Neural cell (in vitro differentiated cells): ENCODE measurements at regions not wholly inside any gene's neighbourhood (a gene's known extent, or its start where the extent isn't known, plus 50 kb on each side); places are given as distances from the start of the nearest gene placed in this dataset.

Experiments used
- H2AFZ ChIP-seq: fragments of 200-600, 300-800 bp; sonication (generic), shearing (Covaris generic); 2 replicates; pipeline ENCODE4 v1.6.0; 2014; ENCODE audit warnings: low read depth, mild to moderate bottlenecking, antibody characterized with exemption, low read length, moderate library complexity
- H3F3A ChIP-seq: fragments of 200-600 bp; shearing (Covaris generic); 2 replicates; pipeline ENCODE4 v1.6.1; 2016; ENCODE audit warnings: mild to moderate bottlenecking, moderate library complexity, mixed read lengths, antibody characterized with exemption, low read length; ENCODE audit not compliant: insufficient read depth, poor library complexity, severe bottlenecking
- H3K27ac ChIP-seq: fragments of 200-600, 300-800 bp; sonication (generic), shearing (Covaris generic); 2 replicates; pipeline ENCODE4 v1.5.1; 2014; ENCODE audit warnings: mild to moderate bottlenecking, low read length, moderate library complexity
- H3K27me3 ChIP-seq: fragments of 300-800, 200-600 bp; sonication (generic), shearing (Covaris generic); 2 replicates; pipeline ENCODE4 v1.6.0; 2014; ENCODE audit warnings: mild to moderate bottlenecking, low read depth, low read length, moderate library complexity; ENCODE audit not compliant: insufficient read depth
- H3K36me3 ChIP-seq: fragments of 300-800, 200-600 bp; sonication (generic), shearing (Covaris generic); 2 replicates; pipeline ENCODE4 v1.5.1; 2014; ENCODE audit warnings: mild to moderate bottlenecking, antibody characterized with exemption, low read length, moderate library complexity; ENCODE audit not compliant: insufficient read depth
- H3K4me2 ChIP-seq: fragments of 300-800, 200-600 bp; sonication (generic), shearing (Covaris generic); 2 replicates; pipeline ENCODE4 v1.6.0; 2014; ENCODE audit warnings: mild to moderate bottlenecking, low read length
- H3K4me3 ChIP-seq: fragments of 300-800, 200-600 bp; sonication (generic), shearing (Covaris generic); 2 replicates; pipeline ENCODE4 v1.5.1; 2014; ENCODE audit warnings: mild to moderate bottlenecking, low read length, moderate library complexity
- H3K79me2 ChIP-seq: fragments of 200-600 bp; shearing (Covaris generic); replicated peaks from 2 replicates; pipeline ENCODE4 v1.6.0; 2014; ENCODE audit warnings: mild to moderate bottlenecking, low read length, moderate library complexity; ENCODE audit not compliant: insufficient read depth
- H3K9ac ChIP-seq: fragments of 300-800, 200-600 bp; sonication (generic), shearing (Covaris generic); 2 replicates; pipeline ENCODE4 v1.6.1; 2016; ENCODE audit warnings: mild to moderate bottlenecking, low read length, mixed read lengths
- H3K9me2 ChIP-seq: fragments of 200-600 bp; shearing (Covaris generic); 2 replicates; pipeline ENCODE4 v1.6.1; 2016; ENCODE audit warnings: mild to moderate bottlenecking, low read length, mixed read lengths; ENCODE audit not compliant: insufficient read depth
- H3K9me3 ChIP-seq: fragments of 200-600, 300-800 bp; sonication (generic), shearing (Covaris generic); 2 replicates; pipeline ENCODE4 v1.6.1; 2016; ENCODE audit warnings: mild to moderate bottlenecking, mixed run types, low read length, moderate library complexity, mixed read lengths
- H4K20me1 ChIP-seq: fragments of 200-600 bp; shearing (Covaris generic); 2 replicates; pipeline ENCODE4 v1.6.1; 2016; ENCODE audit warnings: mild to moderate bottlenecking, mixed run types; ENCODE audit not compliant: insufficient read depth
- EP300 ChIP-seq: fragments of 450-650 bp; conservative IDR thresholded peaks from 2 replicates; pipeline ENCODE4 v1.6.1; 2014; ENCODE audit warnings: antibody characterized with exemption, mild to moderate bottlenecking, moderate library complexity; ENCODE audit not compliant: poor library complexity, severe bottlenecking
- EZH2 ChIP-seq: fragments of 200-600, 300-800 bp; shearing (Covaris generic), sonication (generic); IDR thresholded peaks from 2 replicates; pipeline ENCODE4 v1.6.1; 2014; ENCODE audit warnings: antibody characterized with exemption, low read length, borderline replicate concordance, mild to moderate bottlenecking; ENCODE audit not compliant: insufficient read depth, poor library complexity, severe bottlenecking
- MXI1 ChIP-seq: fragments of 450-650 bp; conservative IDR thresholded peaks from 2 replicates; pipeline ENCODE4 v1.6.1; 2014; ENCODE audit warnings: antibody characterized with exemption, mild to moderate bottlenecking; ENCODE audit not compliant: poor library complexity, severe bottlenecking
- POLR2AphosphoS5 ChIP-seq: IDR thresholded peaks from 2 replicates; pipeline ENCODE4 v1.6.1; 2012
- RAD21 ChIP-seq: fragments of 450-650 bp; conservative IDR thresholded peaks from 2 replicates; pipeline ENCODE4 v1.6.1; 2014; ENCODE audit warnings: antibody characterized with exemption, mild to moderate bottlenecking, moderate library complexity
- SMC3 ChIP-seq: fragments of 450-650 bp; conservative IDR thresholded peaks from 2 replicates; pipeline ENCODE4 v1.6.1; 2014; ENCODE audit warnings: antibody characterized with exemption, mild to moderate bottlenecking, moderate library complexity; ENCODE audit not compliant: poor library complexity
- TAF1 ChIP-seq: IDR thresholded peaks from 2 replicates; pipeline ENCODE4 v1.6.1; 2012; ENCODE audit warnings: low read depth
- TF ChIP-seq, protein P1 (sequence below): IDR thresholded peaks from 2 replicates; pipeline ENCODE4 v1.6.1; 2012; ENCODE audit warnings: borderline replicate concordance
- TF ChIP-seq, protein P2 (sequence below): fragments of 450-650 bp; IDR thresholded peaks from 2 replicates; pipeline ENCODE4 v1.5.1; 2014; ENCODE audit warnings: antibody characterized with exemption, mild to moderate bottlenecking, moderate library complexity; ENCODE audit not compliant: poor library complexity, severe bottlenecking

DNA sequence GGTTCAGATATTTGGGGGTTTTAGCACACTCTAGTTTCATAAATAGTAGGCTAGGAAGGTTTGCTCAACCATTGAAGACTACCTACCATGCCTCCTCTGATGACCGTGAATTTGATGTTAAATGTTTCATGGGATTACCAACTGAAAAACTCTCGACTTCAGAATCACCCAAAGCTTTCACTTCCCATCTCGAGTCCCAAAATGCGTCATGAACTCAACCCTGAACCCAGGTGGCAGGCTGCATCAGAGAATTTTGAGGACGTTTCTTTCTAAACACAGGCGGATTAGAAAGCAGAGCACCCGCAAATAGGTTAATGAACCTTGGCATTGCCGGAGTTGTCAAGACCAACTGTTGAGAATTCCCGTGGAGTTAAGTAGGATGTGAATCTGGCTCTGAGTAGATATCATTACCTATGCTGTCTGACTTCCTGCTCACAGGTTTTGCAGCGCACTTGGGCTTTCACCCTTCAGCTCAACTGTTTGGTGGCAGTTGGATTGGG, 98.4 kb upstream of the ADTRP start:
- Histone ChIP-seq H3K27me3 (no peaks in the 10 kb centered on the region), H3K36me3 (no peaks in the 10 kb centered on the region), H3K9ac (no peak overlapping the region), H3K9me2 (no peaks in the 10 kb centered on the region), H3K79me2 (no peaks in the 10 kb centered on the region), H4K20me1 (no peaks in the 10 kb centered on the region), H3K9me3 (no peaks in the 10 kb centered on the region), H3K4me2 (no peak overlapping the region), H2AFZ (no peak overlapping the region), H3K4me3 (no peak overlapping the region), H3F3A (no peaks in the 10 kb centered on the region), H3K27ac (no peak overlapping the region)
- no peak for TF ChIP-seq TAF1
- no peak for TF ChIP-seq EZH2
- no peak for TF ChIP-seq MXI1
- TF ChIP-seq POLR2AphosphoS5: no peak
- TF ChIP-seq EP300: no peak
- TF ChIP-seq, protein P1, sequence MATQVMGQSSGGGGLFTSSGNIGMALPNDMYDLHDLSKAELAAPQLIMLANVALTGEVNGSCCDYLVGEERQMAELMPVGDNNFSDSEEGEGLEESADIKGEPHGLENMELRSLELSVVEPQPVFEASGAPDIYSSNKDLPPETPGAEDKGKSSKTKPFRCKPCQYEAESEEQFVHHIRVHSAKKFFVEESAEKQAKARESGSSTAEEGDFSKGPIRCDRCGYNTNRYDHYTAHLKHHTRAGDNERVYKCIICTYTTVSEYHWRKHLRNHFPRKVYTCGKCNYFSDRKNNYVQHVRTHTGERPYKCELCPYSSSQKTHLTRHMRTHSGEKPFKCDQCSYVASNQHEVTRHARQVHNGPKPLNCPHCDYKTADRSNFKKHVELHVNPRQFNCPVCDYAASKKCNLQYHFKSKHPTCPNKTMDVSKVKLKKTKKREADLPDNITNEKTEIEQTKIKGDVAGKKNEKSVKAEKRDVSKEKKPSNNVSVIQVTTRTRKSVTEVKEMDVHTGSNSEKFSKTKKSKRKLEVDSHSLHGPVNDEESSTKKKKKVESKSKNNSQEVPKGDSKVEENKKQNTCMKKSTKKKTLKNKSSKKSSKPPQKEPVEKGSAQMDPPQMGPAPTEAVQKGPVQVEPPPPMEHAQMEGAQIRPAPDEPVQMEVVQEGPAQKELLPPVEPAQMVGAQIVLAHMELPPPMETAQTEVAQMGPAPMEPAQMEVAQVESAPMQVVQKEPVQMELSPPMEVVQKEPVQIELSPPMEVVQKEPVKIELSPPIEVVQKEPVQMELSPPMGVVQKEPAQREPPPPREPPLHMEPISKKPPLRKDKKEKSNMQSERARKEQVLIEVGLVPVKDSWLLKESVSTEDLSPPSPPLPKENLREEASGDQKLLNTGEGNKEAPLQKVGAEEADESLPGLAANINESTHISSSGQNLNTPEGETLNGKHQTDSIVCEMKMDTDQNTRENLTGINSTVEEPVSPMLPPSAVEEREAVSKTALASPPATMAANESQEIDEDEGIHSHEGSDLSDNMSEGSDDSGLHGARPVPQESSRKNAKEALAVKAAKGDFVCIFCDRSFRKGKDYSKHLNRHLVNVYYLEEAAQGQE: no peak
- TF ChIP-seq SMC3: no peak
- no peak for TF ChIP-seq RAD21
- TF ChIP-seq, protein P2, sequence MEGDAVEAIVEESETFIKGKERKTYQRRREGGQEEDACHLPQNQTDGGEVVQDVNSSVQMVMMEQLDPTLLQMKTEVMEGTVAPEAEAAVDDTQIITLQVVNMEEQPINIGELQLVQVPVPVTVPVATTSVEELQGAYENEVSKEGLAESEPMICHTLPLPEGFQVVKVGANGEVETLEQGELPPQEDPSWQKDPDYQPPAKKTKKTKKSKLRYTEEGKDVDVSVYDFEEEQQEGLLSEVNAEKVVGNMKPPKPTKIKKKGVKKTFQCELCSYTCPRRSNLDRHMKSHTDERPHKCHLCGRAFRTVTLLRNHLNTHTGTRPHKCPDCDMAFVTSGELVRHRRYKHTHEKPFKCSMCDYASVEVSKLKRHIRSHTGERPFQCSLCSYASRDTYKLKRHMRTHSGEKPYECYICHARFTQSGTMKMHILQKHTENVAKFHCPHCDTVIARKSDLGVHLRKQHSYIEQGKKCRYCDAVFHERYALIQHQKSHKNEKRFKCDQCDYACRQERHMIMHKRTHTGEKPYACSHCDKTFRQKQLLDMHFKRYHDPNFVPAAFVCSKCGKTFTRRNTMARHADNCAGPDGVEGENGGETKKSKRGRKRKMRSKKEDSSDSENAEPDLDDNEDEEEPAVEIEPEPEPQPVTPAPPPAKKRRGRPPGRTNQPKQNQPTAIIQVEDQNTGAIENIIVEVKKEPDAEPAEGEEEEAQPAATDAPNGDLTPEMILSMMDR: no peak

DNA sequence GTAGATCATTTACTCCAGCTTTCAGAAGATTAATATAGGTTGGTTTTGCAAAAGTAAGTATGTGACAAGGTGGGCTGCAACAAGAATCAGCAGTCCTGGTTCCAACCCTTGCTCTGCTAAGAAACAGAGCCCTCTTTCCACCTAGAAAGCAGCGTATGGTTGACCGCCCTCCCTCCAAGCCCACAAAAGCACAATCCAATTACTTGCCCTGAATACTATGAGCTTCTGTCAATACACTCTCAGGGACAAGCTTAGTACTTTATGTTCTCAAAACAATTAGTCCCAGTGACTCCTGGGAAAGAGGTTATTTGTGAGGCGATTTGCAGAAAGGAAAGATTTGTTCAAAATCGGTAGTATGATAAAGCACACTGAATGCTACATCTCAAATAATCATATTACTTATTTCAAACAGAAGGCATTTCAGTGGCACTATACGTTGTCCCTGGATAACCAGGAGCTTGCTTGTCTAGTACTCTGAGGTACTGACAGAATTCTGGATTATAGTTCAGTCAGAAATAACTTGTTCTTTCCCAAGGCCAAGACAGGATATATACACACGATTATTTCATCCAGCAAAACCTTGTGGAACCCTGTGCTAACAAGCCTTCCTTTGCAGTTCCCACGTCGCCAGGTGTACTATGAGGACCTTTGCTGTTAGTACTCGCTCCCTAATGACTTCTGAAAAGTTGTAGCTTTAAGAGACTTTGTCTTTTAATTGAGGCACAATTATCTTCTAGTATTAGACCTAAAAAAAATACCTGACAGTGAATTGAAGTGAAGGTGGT, 96.9 kb upstream of the ADTRP start:
- TF ChIP-seq RAD21 (no peak), SMC3 (no peak), EP300 (no peak), POLR2AphosphoS5 (no peak), EZH2 (no peak), MXI1 (no peak), TAF1 (no peak)
- TF ChIP-seq, protein P1: no peak
- TF ChIP-seq, protein P2: no peak
- Histone ChIP-seq H3K9ac (no peak overlapping the region), H3F3A (no peaks in the 10 kb centered on the region), H3K4me3 (no peak overlapping the region), H3K27me3 (no peaks in the 10 kb centered on the region), H3K36me3 (no peaks in the 10 kb centered on the region), H2AFZ (no peak overlapping the region), H3K4me2 (no peak overlapping the region), H4K20me1 (no peaks in the 10 kb centered on the region), H3K27ac (no peak overlapping the region), H3K79me2 (no peaks in the 10 kb centered on the region), H3K9me3 (no peaks in the 10 kb centered on the region), H3K9me2 (no peaks in the 10 kb centered on the region)
